Activated CD4-positive, alpha-beta T cell treated with anti-CD3 and anti-CD28 coated beads for 36 hours (primary cell): ENCODE measurements at regions not wholly inside any gene's neighbourhood (a gene's known extent, or its start where the extent isn't known, plus 50 kb on each side); places are given as distances from the start of the nearest gene placed in this dataset.

Experiments
- ATAC-seq: fragments of 200-7000 bp; cut with Tn5 transposase; one replicate; pipeline ENCODE4 v1.10.0; 2021; ENCODE audit warnings: mild to moderate bottlenecking, moderate library complexity
- CTCF ChIA-PET: fragments of 350-600 bp; sonication (Branson Sonifier 250); formaldehyde crosslinking; loops from one replicate; lab custom pipeline; 2021; ENCODE audit warnings: antibody characterized with exemption; lab: Charles Lee
- POLR2A ChIA-PET: fragments of 350-600 bp; sonication (Branson Sonifier 250); formaldehyde crosslinking; loops from one replicate; lab custom pipeline; 2021; ENCODE audit warnings: antibody characterized with exemption, inconsistent platforms; lab: Charles Lee
- DNase-seq: peaks from one replicate; pipeline ENCODE4 v3.0.0-alpha.2; 2020
- H3K27ac Mint-ChIP-seq: one replicate; pipeline ENCODE4 v1.8.0; 2021; ENCODE audit warnings: mixed read lengths
- H3K27me3 Mint-ChIP-seq: one replicate; pipeline ENCODE4 v1.8.0; 2021; ENCODE audit warnings: mixed read lengths
- H3K36me3 Mint-ChIP-seq: one replicate; pipeline ENCODE4 v1.8.0; 2021; ENCODE audit warnings: low read depth, mixed read lengths
- H3K4me1 Mint-ChIP-seq: one replicate; pipeline ENCODE4 v1.8.0; 2021; ENCODE audit warnings: mixed read lengths
- H3K4me3 Mint-ChIP-seq: one replicate; pipeline ENCODE4 v1.8.0; 2021; ENCODE audit warnings: mild to moderate bottlenecking, moderate library complexity, mixed read lengths
- H3K9me3 Mint-ChIP-seq: one replicate; pipeline ENCODE4 v1.8.0; 2021; ENCODE audit warnings: low read depth, mixed read lengths
- intact Hi-C, 2 experiments: fragments of 100-400 bp; cut with DNase I in 1 of 2; cut with micrococcal nuclease in 1 of 2; formaldehyde crosslinking; loops; one replicate each; pipeline versions ENCODE4 v1.14.2 to v1.15.1; 2022 to 2024; cut with DNase I, micrococcal nuclease

DNA sequence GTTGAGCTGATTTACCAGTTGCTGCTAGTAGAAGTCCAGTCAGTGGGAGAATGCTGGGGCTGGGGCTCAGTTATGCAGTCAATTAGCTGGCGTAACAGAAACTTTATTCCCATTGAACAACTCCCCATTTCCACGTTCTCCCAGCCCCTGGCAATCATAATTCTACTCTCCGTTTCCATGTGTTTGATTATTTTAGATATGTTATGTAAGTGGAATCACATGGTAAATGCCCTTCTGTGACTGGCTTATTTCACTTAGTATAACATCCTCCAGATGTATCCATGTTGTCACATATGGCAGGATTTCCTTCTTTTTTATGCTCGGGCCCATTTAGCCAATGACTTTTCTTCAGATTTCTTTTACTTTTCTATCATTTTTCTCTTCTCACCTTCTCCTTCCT lies 61.1 kb upstream of the EXOC4 start:
- Mint-ChIP-seq H3K27ac (no peak overlapping the region), H3K4me1 (no peaks in the 10 kb centered on the region), H3K9me3 (no peaks in the 10 kb centered on the region), H3K36me3 (no peaks in the 10 kb centered on the region), H3K4me3 (no peak overlapping the region), H3K27me3 (peaks cover 2% of the 10 kb centered on the region)
- DNase-seq, result no peak
- intact Hi-C loops, result no loop called here
- ATAC-seq, result no peak
- ChIA-PET CTCF (no interaction called here), POLR2A (no interaction called here)

DNA sequence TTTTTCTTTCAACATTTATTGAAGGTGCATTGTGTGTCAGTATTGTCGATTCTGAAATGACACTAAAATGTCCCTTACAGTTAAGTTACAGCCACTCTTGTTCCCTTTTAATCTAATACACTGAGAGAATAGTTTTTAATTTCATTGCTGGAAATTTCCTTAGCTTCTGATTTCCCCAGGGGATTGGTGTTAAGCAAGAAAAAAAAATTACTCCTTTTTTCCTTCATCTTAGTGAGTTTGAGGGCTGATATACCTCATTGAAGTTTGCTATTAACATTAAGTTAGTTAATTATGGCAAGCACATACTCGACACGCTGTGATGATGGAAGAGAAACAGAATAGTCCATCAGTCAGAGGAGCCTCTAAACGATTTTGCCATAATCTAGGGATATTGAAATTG lies 57.0 kb upstream of the EXOC4 start:
- ATAC-seq, result no peak
- Mint-ChIP-seq H3K4me1 (no peaks in the 10 kb centered on the region), H3K27me3 (peaks cover 8% of the 10 kb centered on the region), H3K4me3 (no peak overlapping the region), H3K27ac (no peak overlapping the region), H3K9me3 (no peaks in the 10 kb centered on the region), H3K36me3 (no peaks in the 10 kb centered on the region)
- CTCF ChIA-PET, result no interaction called here
- DNase-seq, result no peak
- intact Hi-C loops, result no loop called here
- POLR2A ChIA-PET, result no interaction called here

DNA sequence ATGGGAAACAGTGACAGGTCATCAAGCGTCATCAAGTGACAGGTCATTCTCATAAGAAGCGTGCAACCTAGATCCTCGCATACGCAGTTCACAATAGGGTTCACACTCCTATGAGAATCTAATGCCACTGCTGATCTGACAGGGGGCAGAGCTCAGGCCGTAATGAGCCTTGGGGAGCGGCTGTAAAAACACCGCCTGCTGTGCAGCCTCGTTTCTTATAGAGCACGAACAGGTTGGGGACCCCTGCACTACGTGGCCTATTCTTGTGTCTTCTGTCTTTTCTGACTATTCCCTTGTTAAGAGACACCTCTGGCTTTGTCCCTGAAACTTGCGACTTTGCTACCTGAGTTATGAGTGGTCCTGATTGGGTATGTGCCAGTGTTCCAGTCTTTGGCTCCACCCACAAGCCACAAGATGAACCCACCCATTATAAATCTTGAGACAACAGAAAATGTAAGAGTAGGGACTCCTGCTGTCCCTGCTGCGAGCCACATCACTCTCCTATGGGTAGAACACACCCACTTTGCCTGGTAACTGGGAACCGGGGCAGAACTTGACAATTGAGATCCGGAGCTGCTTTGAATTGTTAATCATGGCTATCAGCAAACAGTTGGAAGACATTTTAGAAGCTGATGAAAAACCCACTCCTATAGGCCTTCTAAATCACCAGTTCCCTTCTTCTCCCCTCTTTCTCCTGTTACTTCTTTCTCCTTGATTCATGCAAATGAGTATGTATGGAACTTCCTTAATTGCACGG lies 55.8 kb upstream of the EXOC4 start:
- Mint-ChIP-seq H3K4me3 (no peak overlapping the region), H3K36me3 (no peaks in the 10 kb centered on the region), H3K9me3 (no peaks in the 10 kb centered on the region), H3K4me1 (no peaks in the 10 kb centered on the region), H3K27me3 (peaks cover 8% of the 10 kb centered on the region), H3K27ac (no peak overlapping the region)
- ATAC-seq, result no peak
- ChIA-PET CTCF (no interaction called here), POLR2A (no interaction called here)
- DNase-seq, result no peak
- intact Hi-C loops, result no loop called here

DNA sequence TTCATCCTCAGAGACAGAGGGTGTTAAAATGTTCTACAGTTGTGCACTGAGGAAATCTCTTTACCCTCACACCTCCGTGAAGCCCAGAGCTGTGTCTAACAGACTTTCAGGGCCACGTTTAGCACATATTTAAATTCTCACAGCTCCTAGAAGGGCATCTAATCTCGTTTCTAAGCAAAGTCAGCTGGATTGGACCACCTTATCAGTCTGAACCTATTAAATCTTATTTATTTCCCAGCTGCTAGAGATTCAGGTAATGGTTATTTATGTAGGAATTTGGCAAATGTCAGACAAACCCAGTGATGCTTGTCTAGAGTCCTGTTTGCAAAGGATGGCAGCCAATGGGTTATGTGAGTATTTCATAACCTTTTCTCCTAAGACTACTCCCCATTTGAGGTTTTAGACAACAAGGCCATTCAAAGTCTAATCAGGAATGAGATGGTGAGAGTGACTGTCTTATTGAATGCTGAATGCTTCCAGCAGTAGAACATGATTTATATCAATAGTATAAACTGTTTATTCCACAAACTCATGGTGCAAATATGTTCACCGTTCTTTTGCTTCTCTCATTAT lies 54.8 kb upstream of the EXOC4 start:
- Mint-ChIP-seq H3K27me3 (peaks cover 8% of the 10 kb centered on the region), H3K9me3 (no peaks in the 10 kb centered on the region), H3K4me3 (no peak overlapping the region), H3K27ac (no peak overlapping the region), H3K36me3 (no peaks in the 10 kb centered on the region), H3K4me1 (no peaks in the 10 kb centered on the region)
- no peak for DNase-seq
- ATAC-seq, result no peak
- intact Hi-C loops, result no loop called here
- ChIA-PET CTCF (interaction anchor here (1.0 kb wide), 1 partner anchor 9 kb away, joined by 3 read pairs; no protein-coding TSS in a partner anchor), POLR2A (no interaction called here)

DNA sequence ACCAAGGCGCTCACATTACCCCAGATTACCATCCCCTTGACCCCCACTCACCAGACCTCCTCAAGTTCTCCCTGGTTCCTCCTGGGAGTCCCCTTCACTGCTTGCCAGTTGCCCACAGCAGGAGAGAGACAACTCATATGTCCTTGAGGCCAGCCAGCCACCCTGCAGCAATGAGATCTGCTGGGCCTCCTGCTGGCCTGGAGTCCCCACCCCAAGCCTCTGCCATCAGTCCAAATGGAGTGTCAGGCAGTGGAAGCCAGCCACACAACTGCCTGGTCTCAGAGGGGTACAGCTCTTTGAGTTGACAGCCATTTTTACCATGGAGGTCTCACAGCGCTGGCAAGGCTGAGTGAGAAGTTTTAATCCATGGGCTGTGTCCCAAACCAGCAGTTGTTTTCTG lies 53.0 kb upstream of the EXOC4 start:
- H3K4me1 Mint-ChIP-seq, result no peaks in the 10 kb centered on the region
- H3K27me3 Mint-ChIP-seq, result peaks cover 6% of the 10 kb centered on the region
- H3K4me3 Mint-ChIP-seq, result no peak overlapping the region
- no peaks in the 10 kb centered on the region for H3K36me3 Mint-ChIP-seq
- H3K27ac Mint-ChIP-seq, result no peak overlapping the region
- ChIA-PET POLR2A (no interaction called here), CTCF (no interaction called here)
- intact Hi-C loops, result no loop called here
- DNase-seq (no peak), ATAC-seq (no peak)
- no peaks in the 10 kb centered on the region for H3K9me3 Mint-ChIP-seq

GRCh38 chr7:133201470-133201869 lies 51.4 kb upstream of the EXOC4 start:
- intact Hi-C loops, result no loop called here
- ChIA-PET CTCF (interaction anchor here (0.6 kb wide), 1 partner anchor 1489 kb away, joined by 4 read pairs; no protein-coding TSS in a partner anchor), POLR2A (no interaction called here)
- ATAC-seq, result no peak
- no peaks in the 10 kb centered on the region for H3K4me1 Mint-ChIP-seq
- no peaks in the 10 kb centered on the region for H3K36me3 Mint-ChIP-seq
- no peak overlapping the region for H3K4me3 Mint-ChIP-seq
- peaks cover 7% of the 10 kb centered on the region for H3K27me3 Mint-ChIP-seq
- H3K27ac Mint-ChIP-seq, result no peak overlapping the region
- H3K9me3 Mint-ChIP-seq, result no peaks in the 10 kb centered on the region
- no peak for DNase-seq

DNA sequence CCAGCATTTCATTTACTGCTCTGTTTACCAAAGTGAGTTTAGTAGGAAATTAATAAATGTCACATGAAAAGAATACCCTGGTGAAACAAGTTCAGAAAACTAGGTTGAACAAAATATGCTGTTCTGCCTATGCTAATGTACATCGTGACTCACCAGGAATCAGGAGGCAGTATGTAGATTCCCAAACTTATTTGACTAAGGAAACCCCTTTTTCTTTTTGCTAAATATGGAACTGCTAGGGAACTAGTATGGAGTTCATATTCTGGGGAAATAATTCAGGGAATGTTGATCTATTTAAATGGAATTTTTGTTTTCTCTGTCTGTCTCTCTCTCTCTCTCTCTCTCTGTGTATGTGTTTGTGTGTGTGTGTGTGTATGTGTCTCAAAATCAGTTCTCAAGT lies 49.9 kb upstream of the EXOC4 start:
- Mint-ChIP-seq H3K27me3 (peaks cover 2% of the 10 kb centered on the region), H3K4me1 (no peaks in the 10 kb centered on the region), H3K36me3 (no peaks in the 10 kb centered on the region), H3K4me3 (no peak overlapping the region), H3K9me3 (no peaks in the 10 kb centered on the region), H3K27ac (no peak overlapping the region)
- no peak for DNase-seq
- no peak for ATAC-seq
- intact Hi-C loops, result no loop called here
- ChIA-PET CTCF (interaction anchor here (0.7 kb wide), 1 partner anchor 174 kb away, joined by 3 read pairs; no protein-coding TSS in a partner anchor), POLR2A (no interaction called here)
